K562 (cell line): ENCODE measurements at regions not wholly inside any gene's neighbourhood (a gene's known extent, or its start where the extent isn't known, plus 50 kb on each side); places are given as distances from the start of the nearest gene placed in this dataset.

Experiments
- CBX1 ChIP-seq: sonication (generic); IDR thresholded peaks from 2 replicates; pipeline ENCODE4 v1.6.1; 2016; ENCODE audit warnings: antibody characterized with exemption, low read depth, mild to moderate bottlenecking
- GTF2B ChIP-seq: IDR thresholded peaks from 2 replicates; pipeline ENCODE4 v1.6.1; 2011; ENCODE audit not compliant: insufficient read length; ENCODE audit errors: extremely low read depth
- HNRNPLL ChIP-seq: fragments of 200-400 bp; formaldehyde crosslinking; IDR thresholded peaks from 2 replicates; pipeline ENCODE4 v1.6.1; 2017; ENCODE audit warnings: low read length, low read depth, mild to moderate bottlenecking; ENCODE audit not compliant: poor library complexity, severe bottlenecking
- MCM5 ChIP-seq: fragments of 450-650 bp; IDR thresholded peaks from 2 replicates; pipeline ENCODE4 v1.6.1; 2016; ENCODE audit warnings: low read depth
- MNT ChIP-seq, 2 experiments: fragments of 450-650 bp; conservative IDR thresholded peaks; 2 replicates each; pipeline ENCODE4 v1.6.1; 2017; ENCODE audit warnings: mild to moderate bottlenecking in 2 of 2, moderate library complexity in 2 of 2
- RBM22 ChIP-seq: fragments of 200-400 bp; formaldehyde crosslinking; IDR thresholded peaks from 2 replicates; pipeline ENCODE4 v1.6.1; 2018; ENCODE audit warnings: low read length, low read depth; ENCODE audit not compliant: poor library complexity, severe bottlenecking
- TAF7 ChIP-seq: fragments of 450-650 bp; IDR thresholded peaks from 2 replicates; pipeline ENCODE4 v1.6.1; 2016; ENCODE audit warnings: missing genetic modification characterization, missing compliant biosample characterization
- ZNF12 ChIP-seq: sonication (generic); formaldehyde crosslinking; IDR thresholded peaks from 2 replicates; pipeline ENCODE4 v1.4.0; 2020; ENCODE audit warnings: mild to moderate bottlenecking, missing genetic modification reagents
- ZNF280B ChIP-seq: fragments of 250-450 bp; sonication (Bioruptor Pico); IDR thresholded peaks from 2 replicates; pipeline ENCODE4 v1.5.1; 2021; ENCODE audit warnings: mild to moderate bottlenecking
- ZNF407 ChIP-seq: fragments of 450-650 bp; IDR thresholded peaks from 2 replicates; pipeline ENCODE4 v1.6.1; 2016; ENCODE audit warnings: low read depth
- ZNF449 ChIP-seq: fragments of 250-450 bp; sonication (Bioruptor Pico); IDR thresholded peaks from 2 replicates; pipeline ENCODE4 v1.8.0; 2022; ENCODE audit warnings: moderate library complexity, mild to moderate bottlenecking, inconsistent platforms
- ZNF551 ChIP-seq: fragments of 250-450 bp; sonication (Bioruptor Pico); IDR thresholded peaks from 2 replicates; pipeline ENCODE4 v1.5.0; 2021; ENCODE audit warnings: mild to moderate bottlenecking, moderate library complexity
- ZNF830 ChIP-seq: fragments of 250-450 bp; sonication (Bioruptor Pico); IDR thresholded peaks from 2 replicates; pipeline ENCODE4 v1.5.0; 2021; ENCODE audit warnings: mild to moderate bottlenecking

- TF ChIP-seq ZNF449 (CRISPR knock-in tag) = no peak
- TF ChIP-seq MNT (conservative IDR thresholded peaks at IDR 0.05) = peak in 1 of 2 experiments; percentile 14; a peak in 2 of 4 replicates
- TF ChIP-seq ZNF830 (CRISPR knock-in tag) = no peak
- peak; percentile 38 for TF ChIP-seq HNRNPLL
- TF ChIP-seq CBX1 = peak; percentile 45; the same call in 1 of the 2 replicates
- TF ChIP-seq GTF2B = peak; percentile 93
- TF ChIP-seq TAF7 (tag) = peak; percentile 57
- TF ChIP-seq MCM5 = no peak
- no peak for TF ChIP-seq ZNF12 (CRISPR knock-in tag)
- TF ChIP-seq ZNF280B (CRISPR knock-in tag) = no peak
- TF ChIP-seq ZNF551 (CRISPR knock-in tag) = no peak
- TF ChIP-seq RBM22 = no peak
- TF ChIP-seq ZNF407 = no peak
These were observed 677.2 kb upstream of the INTU start (continued) for GRCh38 chr4:126955292-126956183.
